SIG-M5 treated with dmso at 0.1 percent for 504 hours (cell line): ENCODE measurements at regions not wholly inside any gene's neighbourhood (a gene's known extent, or its start where the extent isn't known, plus 50 kb on each side); places are given as distances from the start of the nearest gene placed in this dataset.
"Not testable (repeated sequence)": the region's sequence is repeated elsewhere in the genome, so short reads cannot be mapped to it uniquely, and the experiment has no call there.

Experiments used
- DNase-seq: peaks from one replicate; lab custom pipeline; 2025; ENCODE audit not compliant: unreplicated experiment; lab: John Stamatoyannopoulos, UW

GRCh38 chr20:41685145-41685544, 67.0 kb upstream of the CHD6 start:
- DNase-seq, result not testable (repeated sequence)

DNA sequence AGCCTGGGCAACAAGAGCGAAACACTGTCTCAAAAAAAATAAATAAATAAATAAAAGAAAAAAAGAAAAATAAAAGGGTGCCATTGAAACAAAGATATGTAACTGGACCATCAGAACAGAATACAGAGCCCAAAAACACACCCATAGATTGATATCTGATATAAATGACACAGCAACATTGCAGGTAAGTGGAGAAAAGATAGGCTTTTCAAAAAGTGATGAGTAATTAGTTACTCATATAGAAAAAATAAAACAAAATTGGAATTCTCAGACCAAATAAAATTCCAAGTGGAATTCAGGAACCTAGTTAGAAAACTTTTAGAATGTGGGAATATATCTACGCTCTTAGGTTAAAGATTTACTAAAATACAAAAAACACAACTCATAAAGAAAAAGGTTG, 60.6 kb upstream of the CHD6 start:
- no peak for DNase-seq

GRCh38 chr20:41672282-41672681, 54.1 kb upstream of the CHD6 start:
- no peak for DNase-seq

DNA sequence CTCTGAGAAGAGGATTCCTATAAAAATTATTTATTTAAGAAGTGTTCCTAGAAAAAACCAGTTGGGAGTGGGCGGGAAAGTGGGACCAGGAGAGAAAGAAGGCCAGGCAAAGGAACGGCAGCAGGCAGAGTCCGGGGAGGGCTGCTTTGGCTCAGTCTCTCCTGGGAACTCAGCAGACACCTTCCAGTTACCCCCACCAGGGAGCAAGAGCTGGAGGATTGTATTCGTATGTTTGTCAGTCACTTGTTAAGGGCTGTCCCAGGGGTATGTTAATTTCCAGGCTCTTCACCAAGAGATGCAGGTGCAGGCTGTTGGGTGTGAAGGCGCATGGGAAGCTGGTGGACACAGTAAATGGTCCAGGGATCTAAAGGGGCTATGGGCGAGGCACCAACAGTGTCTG, 53.0 kb upstream of the CHD6 start:
- DNase-seq, result no peak

GRCh38 chr20:41670631-41671030, 52.5 kb upstream of the CHD6 start:
- no peak for DNase-seq

DNA sequence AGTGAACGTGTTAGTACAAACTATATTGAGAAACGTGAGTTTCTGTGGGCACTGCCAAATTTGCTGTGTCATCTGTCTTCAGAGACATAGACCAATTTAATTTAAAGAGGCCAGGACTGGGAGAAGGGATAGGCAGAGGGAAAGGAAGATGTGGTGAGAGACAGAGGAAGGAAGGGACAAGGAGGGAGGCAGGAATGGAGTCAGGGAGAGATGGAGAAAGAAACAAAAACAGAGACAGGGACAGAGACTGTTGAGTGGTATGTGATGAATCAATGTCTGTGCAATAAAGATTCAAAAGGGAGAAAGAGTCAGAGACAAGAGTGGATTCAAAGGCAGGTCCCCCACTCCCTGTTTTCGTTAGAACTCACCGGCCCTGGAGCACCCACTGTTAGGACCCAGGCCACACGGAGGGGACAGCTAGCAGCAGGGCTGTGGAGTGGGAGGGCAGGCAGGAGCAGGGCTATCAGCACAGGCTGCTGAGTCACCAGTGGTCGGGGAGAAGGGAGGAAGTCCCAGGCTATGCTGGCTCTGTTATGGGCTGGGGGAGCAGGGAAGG, 51.6 kb upstream of the CHD6 start:
- DNase-seq, result no peak

DNA sequence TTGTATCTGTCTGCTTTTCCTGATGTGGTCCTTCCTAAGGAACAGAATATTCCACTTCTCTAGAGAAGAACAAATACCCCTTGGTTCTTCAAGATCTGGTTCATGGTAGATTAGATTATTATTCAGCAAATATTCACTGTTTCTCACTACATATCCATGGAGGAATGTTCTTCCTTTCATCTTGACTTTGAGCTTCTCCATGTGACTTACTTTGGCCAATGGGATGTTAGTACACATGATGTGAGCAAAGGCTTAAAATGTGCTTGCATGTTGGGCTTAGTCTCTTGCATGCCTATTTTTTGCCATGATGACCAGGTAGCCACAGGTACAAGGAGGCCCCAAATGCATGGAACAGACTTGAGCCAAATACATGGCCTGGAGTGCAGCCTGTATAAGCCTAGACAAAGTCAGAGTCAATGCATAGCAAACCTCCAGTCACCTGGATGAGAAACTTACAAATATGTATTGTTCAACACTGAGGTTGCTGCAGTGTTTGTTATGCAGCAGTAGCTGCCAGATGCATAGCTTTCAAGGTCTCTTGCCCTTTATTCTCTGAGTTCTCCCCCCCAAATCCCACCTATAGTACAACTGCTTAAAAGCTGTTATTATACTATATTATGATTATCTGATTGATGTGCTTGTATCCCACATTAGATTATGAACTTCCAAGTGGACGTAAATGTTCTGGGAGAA, 50.0 kb upstream of the CHD6 start:
- no peak for DNase-seq
